HuH-7 (cell line): ENCODE measurements at regions not wholly inside any gene's neighbourhood (a gene's known extent, or its start where the extent isn't known, plus 50 kb on each side); places are given as distances from the start of the nearest gene placed in this dataset.

Source experiments
- DNase-seq: peaks from one replicate; pipeline ENCODE4 v3.0.0; 2011; ENCODE audit warnings: low spot score

DNA sequence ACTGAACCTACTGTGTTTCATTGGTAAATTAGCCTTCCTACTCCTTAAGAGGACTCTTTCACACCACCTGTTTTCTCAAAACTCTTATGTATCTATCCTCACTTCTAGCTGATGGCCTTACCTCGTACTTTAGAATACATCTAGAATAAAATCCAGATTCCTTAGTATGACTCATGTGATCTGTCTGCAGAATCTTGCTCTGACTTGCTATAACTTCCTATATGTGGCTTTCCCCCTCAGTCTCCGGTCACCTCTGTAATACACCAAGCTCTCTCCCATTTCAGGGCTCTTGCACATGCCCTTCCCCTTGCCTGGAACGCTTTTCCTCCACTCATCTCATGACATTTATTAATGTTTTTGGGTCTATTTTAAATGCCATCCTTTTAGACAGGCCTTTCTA lies 95.6 kb upstream of the LHCGR start:
- no peak for DNase-seq

DNA sequence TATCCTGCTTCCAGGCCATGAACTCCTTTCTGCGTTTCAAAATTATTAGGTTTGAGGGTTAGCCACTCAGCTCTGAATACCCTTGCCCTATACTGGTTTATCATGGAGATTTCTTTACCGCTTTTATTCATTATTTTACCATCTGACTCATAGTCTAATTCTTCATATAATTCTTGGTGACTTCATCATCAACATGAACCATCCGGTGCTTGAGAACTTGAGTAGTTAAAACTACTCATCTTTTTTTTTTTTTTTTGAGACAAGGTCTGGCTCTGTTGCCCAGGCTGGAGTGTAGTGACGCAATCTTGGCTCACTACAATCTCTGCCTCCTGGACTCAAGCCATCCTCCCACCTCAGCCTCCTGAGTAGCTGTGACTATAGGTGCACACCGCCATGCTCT lies 94.2 kb upstream of the LHCGR start:
- DNase-seq, result no peak

DNA sequence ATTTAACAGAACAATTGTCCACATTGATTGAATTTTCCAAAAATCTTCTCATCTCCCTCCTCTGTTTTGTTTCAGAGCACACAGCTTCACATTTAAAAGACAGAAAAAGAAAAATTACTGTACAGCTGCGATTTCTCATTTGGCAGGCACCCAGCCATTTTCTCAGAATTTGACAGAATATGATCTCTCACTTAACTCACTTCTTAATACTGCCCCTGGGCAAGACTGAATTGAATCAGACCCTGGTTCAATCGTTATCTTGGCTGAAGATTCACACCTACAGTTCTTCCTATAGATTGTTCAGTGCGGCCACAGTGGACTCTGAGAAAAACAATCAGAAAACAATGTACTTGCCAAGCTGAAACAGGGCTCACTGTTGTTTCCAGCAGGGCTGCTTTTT lies 90.2 kb upstream of the LHCGR start:
- no peak for DNase-seq

DNA sequence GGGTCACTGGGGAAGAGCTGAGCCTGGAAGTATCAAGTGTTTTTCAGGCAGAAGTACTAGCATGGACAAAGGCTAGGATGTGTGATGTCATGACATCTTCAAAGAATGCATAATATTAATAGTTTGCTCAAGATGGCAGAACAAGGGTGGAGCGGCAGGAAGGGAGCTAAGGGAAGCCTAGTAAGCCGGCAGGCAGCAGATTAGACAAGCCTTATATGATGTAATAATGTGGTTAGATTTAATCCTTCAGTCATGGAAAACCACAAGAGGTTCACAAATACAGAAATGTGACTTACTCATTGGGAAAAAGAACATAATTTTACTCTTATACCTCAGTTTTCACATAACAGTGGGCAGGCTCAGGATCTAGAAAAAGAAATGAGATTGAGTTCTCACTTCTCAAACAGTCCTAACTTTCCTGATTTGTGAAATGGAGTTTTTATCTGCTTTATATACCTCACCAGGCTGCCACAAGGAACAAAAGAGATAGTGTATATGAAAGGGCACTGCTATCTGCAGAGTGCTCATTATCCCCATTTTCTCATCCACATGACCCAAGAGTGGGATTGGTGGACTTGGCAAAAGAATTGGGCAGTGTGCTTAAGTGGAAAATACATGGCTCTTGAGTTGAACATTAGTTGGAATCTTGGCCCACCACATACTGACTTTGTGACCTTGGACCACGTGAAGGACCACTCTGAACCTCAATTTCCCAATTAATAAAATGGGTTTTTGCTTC lies 89.1 kb upstream of the LHCGR start:
- no peak for DNase-seq

DNA sequence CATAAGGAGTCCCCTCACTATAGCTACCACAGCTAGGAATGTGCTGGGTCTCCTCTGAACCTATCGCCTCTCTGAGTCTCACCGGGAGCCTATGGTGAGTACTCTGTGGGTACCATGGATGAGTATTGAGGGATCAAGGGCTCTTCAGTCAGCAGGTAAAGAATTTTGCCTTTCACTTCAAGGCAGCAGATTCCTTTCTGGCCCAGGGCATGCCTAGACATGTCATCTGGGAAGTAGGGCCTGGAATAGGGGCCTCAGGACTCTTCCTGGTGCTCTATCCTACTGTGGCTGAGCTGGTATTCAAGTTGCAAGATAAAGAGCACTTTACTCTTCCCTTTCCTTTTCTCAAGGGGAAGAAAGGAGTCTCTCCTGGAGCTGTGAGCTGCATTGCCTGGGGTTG lies 85.6 kb upstream of the LHCGR start:
- no peak for DNase-seq

DNA sequence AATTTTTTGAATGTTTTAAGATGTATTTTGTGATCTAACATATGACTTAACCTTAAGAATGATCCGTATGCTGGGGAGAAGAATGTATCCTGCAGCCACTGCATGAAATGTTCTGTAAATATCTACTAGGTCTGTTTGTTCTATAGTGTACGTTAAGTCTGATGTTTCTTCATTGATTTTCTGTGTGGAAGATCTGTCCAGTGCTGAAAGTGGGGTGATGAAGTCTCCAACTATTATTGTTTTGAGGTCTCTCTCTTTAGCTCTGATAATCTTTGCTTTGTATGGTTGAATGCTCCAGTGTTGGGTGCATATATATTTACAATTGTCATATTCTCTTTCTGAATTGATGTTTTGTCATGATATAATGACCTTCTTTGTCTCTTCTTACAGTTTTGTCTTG lies 82.5 kb upstream of the LHCGR start:
- no peak for DNase-seq

DNA sequence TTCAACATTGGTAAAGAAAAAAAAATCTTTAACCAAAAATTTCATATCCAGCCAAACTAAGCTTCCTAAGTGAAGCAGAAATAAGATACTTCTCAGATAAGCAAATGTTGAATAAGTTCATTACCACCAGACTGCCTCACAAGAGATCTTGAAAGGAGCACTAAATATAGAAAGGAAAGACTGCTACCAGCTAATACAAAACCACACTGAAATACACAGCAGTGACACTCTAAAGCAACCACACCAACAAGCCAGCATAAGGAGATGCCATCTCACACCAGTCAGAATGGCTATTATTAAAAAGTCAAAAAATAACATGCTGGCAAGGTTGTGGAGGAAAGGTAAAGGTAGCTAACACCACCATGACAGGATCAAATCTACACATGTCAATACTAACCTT lies 74.0 kb upstream of the LHCGR start:
- DNase-seq, result no peak

DNA sequence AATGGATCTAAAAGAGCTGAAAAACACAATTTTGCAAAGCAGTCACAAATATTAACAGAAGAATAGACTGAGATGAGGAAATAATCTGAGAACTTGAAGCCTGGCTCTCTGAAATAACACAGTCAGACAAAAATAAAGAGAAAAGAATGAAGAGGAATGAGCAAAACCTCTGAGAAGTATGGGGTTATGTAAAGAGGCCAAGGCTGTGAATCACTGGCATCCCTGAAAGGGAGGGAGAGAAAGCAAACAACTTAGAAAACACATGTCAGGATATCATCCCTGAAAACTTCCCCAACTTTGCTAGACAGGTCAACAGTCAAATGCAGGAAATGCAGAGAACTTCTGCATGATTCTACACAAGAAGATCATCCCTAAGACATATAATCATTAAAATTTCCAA lies 73.5 kb upstream of the LHCGR start:
- DNase-seq, result no peak

DNA sequence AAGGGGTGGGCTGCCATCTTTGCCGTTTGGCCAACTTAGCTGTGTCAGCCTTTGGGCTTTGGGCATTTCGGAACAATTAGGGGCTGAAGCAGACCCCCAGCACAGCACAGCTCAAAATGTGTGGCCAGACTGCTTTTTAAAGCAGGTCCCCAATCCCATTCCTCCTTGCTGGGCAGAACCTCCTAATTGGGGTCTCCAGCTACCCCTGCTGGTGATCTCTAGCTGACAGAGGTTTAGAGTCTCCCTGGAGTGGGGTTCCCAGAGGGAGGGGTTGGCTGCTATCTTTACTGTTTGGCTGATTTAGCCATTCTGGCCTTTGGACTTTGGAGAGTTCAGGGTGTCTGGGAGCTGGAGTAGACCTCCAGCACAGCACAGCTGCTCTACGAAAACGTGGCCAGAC lies 71.5 kb upstream of the LHCGR start:
- no peak for DNase-seq

DNA sequence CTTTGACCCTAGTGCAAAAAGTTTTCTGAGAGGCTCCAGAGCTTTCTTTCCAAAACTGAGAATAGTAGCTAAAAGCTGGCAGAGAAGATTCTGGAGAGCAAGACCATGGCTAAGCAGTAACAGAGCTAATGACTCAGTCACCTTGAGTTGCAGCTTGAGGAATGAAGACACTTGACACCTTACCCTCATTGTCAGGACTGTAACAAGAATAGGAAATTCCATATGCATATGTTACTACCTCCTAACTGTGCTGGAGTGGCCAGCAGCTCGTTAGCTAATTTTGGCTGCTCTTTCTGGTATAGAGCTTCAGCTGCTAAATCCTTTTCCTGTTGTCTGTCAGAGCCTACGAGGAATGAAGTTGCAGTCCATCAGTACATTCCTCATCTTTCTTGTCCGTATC lies 68.6 kb upstream of the LHCGR start:
- DNase-seq, result no peak

DNA sequence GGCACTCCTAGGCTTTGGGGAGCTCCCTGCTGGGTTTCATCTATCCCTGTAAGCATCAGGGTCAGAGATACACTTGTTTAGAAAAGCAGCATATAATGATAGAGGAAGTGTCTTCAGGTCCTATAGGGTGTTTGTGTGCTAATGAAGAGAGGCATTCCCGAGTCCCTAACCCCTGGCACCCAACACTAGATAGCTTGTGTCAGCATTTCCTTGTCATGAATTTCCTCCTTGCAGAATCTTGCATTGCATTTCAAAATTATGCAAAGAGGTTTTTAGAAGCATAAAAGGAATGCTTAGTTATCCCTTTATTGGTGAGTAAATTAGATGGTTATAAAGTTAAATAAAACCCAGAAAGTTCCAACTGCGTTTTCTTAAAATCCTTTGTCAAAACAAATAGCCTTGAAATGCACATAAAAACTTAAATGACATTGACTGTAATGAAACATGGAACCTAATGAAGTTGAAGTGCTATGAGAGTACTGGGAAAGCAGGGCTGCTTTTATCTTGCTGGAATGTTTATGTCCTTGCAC lies 63.7 kb upstream of the LHCGR start:
- DNase-seq, result no peak

DNA sequence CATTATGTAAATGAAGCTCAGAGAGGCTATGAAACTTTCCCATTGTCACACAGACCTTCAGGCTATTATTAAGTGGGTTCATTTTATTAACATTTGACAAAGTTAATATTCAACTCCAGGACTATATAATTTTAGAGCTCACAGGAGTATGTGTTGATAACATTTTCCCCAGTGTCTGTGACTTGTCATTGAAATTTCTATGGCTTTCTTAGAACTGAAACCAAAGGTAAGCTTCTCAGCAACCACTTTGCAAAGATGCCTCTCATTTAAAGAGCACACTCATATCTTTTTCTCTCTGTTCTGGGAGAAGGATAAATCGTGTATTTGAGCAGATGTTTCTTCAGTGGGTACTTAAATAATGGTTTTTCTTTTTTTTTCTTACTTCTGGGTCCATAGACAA lies 61.8 kb upstream of the LHCGR start:
- DNase-seq, result no peak

DNA sequence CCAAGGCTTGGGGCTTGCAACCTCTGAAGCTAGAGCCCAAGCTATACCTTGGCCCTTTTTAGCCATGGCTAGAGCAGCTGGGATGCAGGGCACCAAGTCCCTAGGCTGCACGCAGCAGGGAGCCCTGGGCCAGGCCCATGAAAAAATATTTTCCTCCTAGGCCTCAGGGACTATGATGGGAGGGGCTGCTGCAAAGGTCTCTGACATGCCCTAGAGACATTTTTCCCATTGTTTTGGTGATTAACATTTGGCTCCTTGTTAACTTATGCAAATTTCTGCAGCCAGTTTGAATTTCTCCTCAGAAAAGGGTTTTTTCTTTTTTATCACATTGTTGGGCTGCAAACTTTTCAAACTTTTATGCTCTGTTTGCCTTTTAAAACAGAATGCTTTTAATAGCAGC lies 56.9 kb upstream of the LHCGR start:
- DNase-seq, result no peak

DNA sequence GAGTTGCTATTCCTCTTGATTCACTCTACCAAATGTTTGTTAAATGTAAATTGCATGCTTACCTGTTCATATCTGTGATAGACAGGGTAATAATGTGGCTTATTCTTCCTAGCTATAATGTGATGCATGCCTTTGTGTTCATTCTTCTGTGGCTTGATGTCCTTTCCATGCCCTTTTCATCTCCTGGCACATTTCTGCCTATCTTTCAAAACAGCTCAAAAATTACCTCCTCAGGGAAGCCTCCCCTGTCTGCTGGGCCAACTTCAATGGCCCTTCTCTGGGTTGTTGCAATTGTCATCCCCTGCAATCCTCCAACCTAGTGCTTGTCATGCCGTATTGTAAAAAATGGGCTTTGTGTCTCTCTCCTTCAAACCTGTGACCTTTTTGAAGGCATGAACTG lies 52.8 kb upstream of the LHCGR start:
- no peak for DNase-seq
